LoVo (cell line): ENCODE measurements at regions not wholly inside any gene's neighbourhood (a gene's known extent, or its start where the extent isn't known, plus 50 kb on each side); places are given as distances from the start of the nearest gene placed in this dataset.
"Not testable (repeated sequence)": the region's sequence is repeated elsewhere in the genome, so short reads cannot be mapped to it uniquely, and the experiment has no call there.

ENCODE experiments used
- DNase-seq: peaks from one replicate; pipeline ENCODE4 v3.0.0-alpha.2; 2016; ENCODE audit warnings: low spot score

- DNase-seq = not testable (repeated sequence)
Observed at GRCh38 chr15:44817797-44818196, 81.5 kb downstream of the TRIM69 start.

- DNase-seq = not testable (repeated sequence)
Observed at GRCh38 chr15:44819331-44819987, 83.1 kb downstream of the TRIM69 start.

- DNase-seq = not testable (repeated sequence)
Observed at GRCh38 chr15:44820535-44820934, 84.2 kb downstream of the TRIM69 start.

GRCh38 chr15:44820967-44821366 lies 84.6 kb downstream of the TRIM69 start:
- not testable (repeated sequence) for DNase-seq

- DNase-seq = not testable (repeated sequence)
Observed at GRCh38 chr15:44824277-44825145, 88.2 kb downstream of the TRIM69 start.

GRCh38 chr15:44826583-44826982 lies 90.3 kb downstream of the TRIM69 start:
- DNase-seq = not testable (repeated sequence)

GRCh38 chr15:44828229-44828914 lies 92.0 kb downstream of the TRIM69 start:
- not testable (repeated sequence) for DNase-seq

GRCh38 chr15:44829150-44829549 lies 92.8 kb downstream of the TRIM69 start:
- DNase-seq = not testable (repeated sequence)

- DNase-seq = peak; percentile 88
Observed at GRCh38 chr15:44830692-44831408, 94.5 kb downstream of the TRIM69 start.

- DNase-seq = not testable (repeated sequence)
Observed at GRCh38 chr15:44831409-44831741, 95.0 kb downstream of the TRIM69 start.

- DNase-seq = not testable (repeated sequence)
Observed at GRCh38 chr15:44832133-44832532, 95.8 kb downstream of the TRIM69 start.

GRCh38 chr15:44833081-44833480 lies 96.8 kb downstream of the TRIM69 start:
- not testable (repeated sequence) for DNase-seq

- DNase-seq = not testable (repeated sequence)
Observed at GRCh38 chr15:44833761-44834160, 97.4 kb downstream of the TRIM69 start.

- not testable (repeated sequence) for DNase-seq
Observed at GRCh38 chr15:44835082-44835481, 98.8 kb downstream of the TRIM69 start.

GRCh38 chr15:44836094-44836493 lies 99.8 kb downstream of the TRIM69 start:
- peak; percentile 38 for DNase-seq

GRCh38 chr15:44838929-44839328 lies 102.6 kb downstream of the TRIM69 start:
- DNase-seq = not testable (repeated sequence)

GRCh38 chr15:44841762-44842161 lies 105.4 kb downstream of the TRIM69 start:
- DNase-seq = not testable (repeated sequence)

- not testable (repeated sequence) for DNase-seq
Observed at GRCh38 chr15:44842883-44843282, 106.6 kb downstream of the TRIM69 start.

GRCh38 chr15:44844936-44845335 lies 108.6 kb downstream of the TRIM69 start:
- not testable (repeated sequence) for DNase-seq

GRCh38 chr15:44846156-44846555 lies 109.8 kb downstream of the TRIM69 start:
- not testable (repeated sequence) for DNase-seq

GRCh38 chr15:44847555-44847954 lies 108.9 kb upstream of the TERB2 start:
- DNase-seq = not testable (repeated sequence)

GRCh38 chr15:44848859-44849258 lies 107.6 kb upstream of the TERB2 start:
- not testable (repeated sequence) for DNase-seq
